ENCODE measurements at regions not wholly inside any gene's neighbourhood (a gene's known extent, or its start where the extent isn't known, plus 50 kb on each side); places are given as distances from the start of the nearest gene placed in this dataset.

GRCh38 chr15:61634837-61635236, 405.7 kb upstream of the RORA start:
- ChIA-PET CTCF (no interaction called here), POLR2A (no interaction called here), RAD21 (ENCODE audit: low non-redundant PET in 1 of 2, low total read pairs in 2 of 2, uncharacterized antibody in 2 of 2, unreplicated experiment in 2 of 2) (no interaction called here)
- TF ChIP-seq RAD21 (IDR thresholded peaks at IDR 0.05; ENCODE audit: low read depth) (no peak), ATF3 (IDR thresholded peaks at IDR 0.05) (no peak), POLR2AphosphoS5 (IDR thresholded peaks at IDR 0.05; ENCODE audit: low read depth, low read length) (no peak), SP1 (IDR thresholded peaks at IDR 0.05; ENCODE audit: low read depth) (no peak), CBX3 (IDR thresholded peaks at IDR 0.05; ENCODE audit: low read depth) (no peak), CEBPB (IDR thresholded peaks at IDR 0.05; ENCODE audit: low read depth) (no peak), EZH2phosphoT487 (IDR thresholded peaks at IDR 0.05; ENCODE audit: borderline replicate concordance) (no peak), ZBTB33 (IDR thresholded peaks at IDR 0.05; ENCODE audit: extremely low read depth, insufficient replicate concordance, low read length) (no peak), TCF7L2 (IDR thresholded peaks at IDR 0.05; ENCODE audit: borderline replicate concordance, extremely low read depth, insufficient read depth, insufficient read length) (no peak)
- Histone ChIP-seq H3K9me3 (ENCODE audit: control insufficient read depth in 1 of 2, insufficient read depth in 1 of 2, low read depth in 1 of 2, low read length in 2 of 2) (no peaks in the 10 kb centered on the region), H3K27me3 (ENCODE audit: insufficient read depth, low read length) (peaks cover 8% of the 10 kb centered on the region; the same call in 1 of the 2 replicates), H3K4me1 (ENCODE audit: control insufficient read depth in 1 of 2, insufficient read depth in 2 of 2, low read length in 2 of 2) (no peaks in the 10 kb centered on the region), H3K27ac (ENCODE audit: low read depth, low read length) (no peak overlapping the region), H3K79me2 (ENCODE audit: insufficient read depth, low read length) (no peaks in the 10 kb centered on the region), H4K20me1 (ENCODE audit: insufficient read depth) (no peaks in the 10 kb centered on the region), H2AFZ (ENCODE audit: low read depth, low read length, poor library complexity, severe bottlenecking) (no peak overlapping the region), H3K9me2 (ENCODE audit: insufficient read depth) (no peaks in the 10 kb centered on the region), H3K36me3 (ENCODE audit: control insufficient read depth in 1 of 2, insufficient read depth in 2 of 2, low read length in 2 of 2) (no peaks in the 10 kb centered on the region), H3K9ac (ENCODE audit: low read length) (no peak overlapping the region), H3K4me2 (ENCODE audit: low read length) (no peak overlapping the region), H3K4me3 (replicated peaks in 1 of 2; ENCODE audit: low read depth in 1 of 2, low read length in 2 of 2) (no peak overlapping the region)
- DNase-seq (ENCODE audit: low read depth, low spot score) (no peak), ATAC-seq (no peak)
- intact Hi-C loops (cut with micrococcal nuclease) = no loop called here
- BruUV-seq (replicated peaks) = no TSS peak
